Keratinocyte (primary cell): ENCODE measurements at regions not wholly inside any gene's neighbourhood (a gene's known extent, or its start where the extent isn't known, plus 50 kb on each side); places are given as distances from the start of the nearest gene placed in this dataset.

Experiments
- DNase-seq: peaks from one replicate; pipeline ENCODE4 v3.0.0-alpha.2; 2011; ENCODE audit warnings: low read depth, missing footprints, low spot score
- FAIRE-seq: peaks from 2 replicates; lab custom pipeline; 2011; peaks lifted over from hg19 to GRCh38; lab: Jason Lieb, UNC
- H2AFZ ChIP-seq: 2 replicates; pipeline ENCODE4 v1.6.0; 2012; ENCODE audit warnings: low read length, control low read depth, inconsistent platforms; ENCODE audit not compliant: control insufficient read depth
- H3K27ac ChIP-seq: 2 replicates; pipeline ENCODE4 v1.5.1; 2011; ENCODE audit warnings: low read length; ENCODE audit not compliant: control insufficient read depth, insufficient read depth
- H3K27me3 ChIP-seq: 3 replicates; pipeline ENCODE4 v1.6.0; 2011; ENCODE audit warnings: low read length; ENCODE audit not compliant: control insufficient read depth, insufficient read depth; ENCODE audit errors: extremely low read depth
- H3K36me3 ChIP-seq, 2 experiments: 2 replicates in 1 of 2; 3 replicates in 1 of 2; pipeline ENCODE4 v1.5.1; 2011; ENCODE audit warnings: low read length in 2 of 2, mild to moderate bottlenecking in 1 of 2; ENCODE audit not compliant: control insufficient read depth in 2 of 2, insufficient read depth in 2 of 2; ENCODE audit errors: extremely low read depth in 1 of 2
- H3K4me1 ChIP-seq: 3 replicates; pipeline ENCODE4 v1.5.1; 2011; ENCODE audit warnings: low read length; ENCODE audit not compliant: control insufficient read depth, insufficient read depth; ENCODE audit errors: extremely low read depth
- H3K4me2 ChIP-seq: 3 replicates; pipeline ENCODE4 v1.6.0; 2011; ENCODE audit warnings: low read depth, low read length; ENCODE audit not compliant: control insufficient read depth, insufficient read depth; ENCODE audit errors: extremely low read depth
- H3K4me3 ChIP-seq, 3 experiments: fragments of 200-600 bp in 1 of 3; sonication (generic) in 1 of 3; 2 replicates in 2 of 3; 3 replicates in 1 of 3; pipeline ENCODE4 v1.5.1; 2011 to 2016; ENCODE audit warnings: low read length in 3 of 3, mild to moderate bottlenecking in 3 of 3, control low read depth in 2 of 3, inconsistent platforms in 1 of 3, low read depth in 1 of 3, mixed read lengths in 1 of 3, mixed run types in 1 of 3, moderate library complexity in 1 of 3; ENCODE audit not compliant: control insufficient read depth in 2 of 3, insufficient read depth in 2 of 3; ENCODE audit errors: extremely low read depth in 1 of 3
- H3K79me2 ChIP-seq: 2 replicates; pipeline ENCODE4 v1.6.0; 2012; ENCODE audit warnings: low read length; ENCODE audit not compliant: control insufficient read depth, insufficient read depth
- H3K9ac ChIP-seq: 3 replicates; pipeline ENCODE4 v1.6.0; 2011; ENCODE audit warnings: low read length; ENCODE audit not compliant: control insufficient read depth, insufficient read depth; ENCODE audit errors: extremely low read depth
- H3K9me1 ChIP-seq: 3 replicates; pipeline ENCODE4 v1.6.0; 2011; ENCODE audit warnings: low read length; ENCODE audit not compliant: control insufficient read depth, insufficient read depth; ENCODE audit errors: extremely low read depth
- H3K9me3 ChIP-seq: 2 replicates; pipeline ENCODE4 v1.5.1; 2012; ENCODE audit warnings: low read depth, low read length; ENCODE audit not compliant: control insufficient read depth
- H4K20me1 ChIP-seq: 3 replicates; pipeline ENCODE4 v1.6.0; 2011; ENCODE audit warnings: low read length; ENCODE audit not compliant: control insufficient read depth, insufficient read depth; ENCODE audit errors: extremely low read depth
- CTCF ChIP-seq, 3 experiments: IDR thresholded peaks in 1 of 3; conservative IDR thresholded peaks in 1 of 3; optimal IDR thresholded peaks in 1 of 3; 2 replicates in 2 of 3; 3 replicates in 1 of 3; pipeline versions ENCODE3 to v1.5.1; 2011; ENCODE audit warnings: low read length in 3 of 3, mild to moderate bottlenecking in 3 of 3, moderate library complexity in 2 of 3, control low read depth in 1 of 3, inconsistent platforms in 1 of 3; ENCODE audit not compliant: insufficient read depth in 2 of 3; ENCODE audit errors: extremely low read depth in 1 of 3
- EZH2 ChIP-seq: IDR thresholded peaks from one replicate; pipeline ENCODE4 v1.6.1; 2012; ENCODE audit warnings: inconsistent platforms, mild to moderate bottlenecking, low read length, moderate library complexity
- dilution Hi-C: fragments of 300-500 bp; cut with MboI; formaldehyde crosslinking; loops from one replicate; pipeline ENCODE4 v1.7.0; 2020; ENCODE audit warnings: low sequenced_read_pairs; ENCODE audit not compliant: extremely low pct_ligation_motif_present

GRCh38 chr18:56255381-56255780 is 383.0 kb downstream of the TXNL1 start:
- Histone ChIP-seq H3K4me3 (no peak overlapping the region), H4K20me1 (no peaks in the 10 kb centered on the region), H3K9ac (no peak overlapping the region), H3K27me3 (no peaks in the 10 kb centered on the region), H3K79me2 (no peaks in the 10 kb centered on the region), H2AFZ (no peak overlapping the region), H3K4me1 (no peaks in the 10 kb centered on the region), H3K36me3 (no peaks in the 10 kb centered on the region), H3K9me3 (no peaks in the 10 kb centered on the region), H3K27ac (no peak overlapping the region), H3K9me1 (no peaks in the 10 kb centered on the region), H3K4me2 (no peak overlapping the region)
- dilution Hi-C loops: no loop called here
- TF ChIP-seq EZH2: no peak
- no peak for TF ChIP-seq CTCF (optimal IDR thresholded peaks at IDR 0.05 in 1 of 3, IDR thresholded peaks at IDR 0.05 in 1 of 3, conservative IDR thresholded peaks at IDR 0.05 in 1 of 3; ENCODE audit: extremely low read depth in 1 of 3, insufficient read depth in 2 of 3, low read length in 3 of 3)
- FAIRE-seq (no peak), DNase-seq (no peak)

- Histone ChIP-seq H3K9me3 (no peaks in the 10 kb centered on the region), H3K9ac (no peak overlapping the region), H3K27me3 (no peaks in the 10 kb centered on the region), H3K4me2 (no peak overlapping the region), H2AFZ (no peak overlapping the region), H3K4me3 (no peak overlapping the region), H3K79me2 (no peaks in the 10 kb centered on the region), H4K20me1 (no peaks in the 10 kb centered on the region), H3K4me1 (no peaks in the 10 kb centered on the region), H3K36me3 (no peaks in the 10 kb centered on the region), H3K9me1 (no peaks in the 10 kb centered on the region), H3K27ac (no peak overlapping the region)
- dilution Hi-C loops: no loop called here
- no peak for FAIRE-seq
- TF ChIP-seq CTCF (optimal IDR thresholded peaks at IDR 0.05 in 1 of 3, IDR thresholded peaks at IDR 0.05 in 1 of 3, conservative IDR thresholded peaks at IDR 0.05 in 1 of 3; ENCODE audit: extremely low read depth in 1 of 3, insufficient read depth in 2 of 3, low read length in 3 of 3) (no peak), EZH2 (no peak)
- no peak for DNase-seq
Measured at GRCh38 chr18:56252456-56252855, 385.9 kb downstream of the TXNL1 start.
